ENCODE measurements at regions not wholly inside any gene's neighbourhood (a gene's known extent, or its start where the extent isn't known, plus 50 kb on each side); places are given as distances from the start of the nearest gene placed in this dataset.

DNA sequence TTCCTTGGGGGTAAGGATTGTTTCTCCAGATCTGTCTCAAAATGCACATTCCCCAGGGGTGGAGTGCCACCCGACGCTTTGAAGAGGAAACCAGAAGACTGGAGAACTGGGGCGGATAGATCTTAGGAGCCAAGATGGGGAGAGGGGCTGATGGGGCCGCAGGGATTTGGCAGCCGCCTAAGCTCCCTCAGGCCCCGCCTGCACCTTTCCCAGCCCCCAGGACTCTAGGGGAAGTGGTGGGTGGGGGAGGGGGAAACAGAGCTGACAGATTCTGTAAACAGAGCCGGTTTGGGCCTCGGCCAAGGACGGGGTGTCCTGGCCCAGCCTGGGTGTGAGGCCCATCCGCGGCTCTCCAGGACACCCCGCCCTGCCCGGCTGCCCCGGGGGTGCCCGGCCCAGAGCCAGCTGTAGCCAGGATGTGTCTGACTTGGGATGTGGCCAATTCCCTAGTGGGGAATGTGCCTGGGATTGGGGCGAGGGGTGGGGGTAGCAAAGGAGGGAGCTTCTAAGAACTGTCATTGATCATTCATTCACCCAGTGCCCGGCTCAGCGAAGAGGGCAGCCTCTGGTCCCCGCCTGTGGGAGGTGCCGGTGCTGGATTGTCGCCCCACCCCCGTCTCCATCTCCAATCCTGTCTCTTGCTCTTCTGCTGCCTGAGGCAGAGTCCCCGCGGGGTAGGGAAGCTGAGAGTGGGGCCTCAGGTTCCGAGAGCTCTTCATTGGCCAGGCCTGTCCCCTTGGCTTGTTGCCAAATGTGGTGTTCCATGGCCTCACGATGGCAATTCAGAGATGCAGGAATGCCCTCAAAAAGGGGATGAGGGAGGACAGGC lies 54.8 kb upstream of the CDKN2AIPNL start (continued):
- TF ChIP-seq, protein P1, sequence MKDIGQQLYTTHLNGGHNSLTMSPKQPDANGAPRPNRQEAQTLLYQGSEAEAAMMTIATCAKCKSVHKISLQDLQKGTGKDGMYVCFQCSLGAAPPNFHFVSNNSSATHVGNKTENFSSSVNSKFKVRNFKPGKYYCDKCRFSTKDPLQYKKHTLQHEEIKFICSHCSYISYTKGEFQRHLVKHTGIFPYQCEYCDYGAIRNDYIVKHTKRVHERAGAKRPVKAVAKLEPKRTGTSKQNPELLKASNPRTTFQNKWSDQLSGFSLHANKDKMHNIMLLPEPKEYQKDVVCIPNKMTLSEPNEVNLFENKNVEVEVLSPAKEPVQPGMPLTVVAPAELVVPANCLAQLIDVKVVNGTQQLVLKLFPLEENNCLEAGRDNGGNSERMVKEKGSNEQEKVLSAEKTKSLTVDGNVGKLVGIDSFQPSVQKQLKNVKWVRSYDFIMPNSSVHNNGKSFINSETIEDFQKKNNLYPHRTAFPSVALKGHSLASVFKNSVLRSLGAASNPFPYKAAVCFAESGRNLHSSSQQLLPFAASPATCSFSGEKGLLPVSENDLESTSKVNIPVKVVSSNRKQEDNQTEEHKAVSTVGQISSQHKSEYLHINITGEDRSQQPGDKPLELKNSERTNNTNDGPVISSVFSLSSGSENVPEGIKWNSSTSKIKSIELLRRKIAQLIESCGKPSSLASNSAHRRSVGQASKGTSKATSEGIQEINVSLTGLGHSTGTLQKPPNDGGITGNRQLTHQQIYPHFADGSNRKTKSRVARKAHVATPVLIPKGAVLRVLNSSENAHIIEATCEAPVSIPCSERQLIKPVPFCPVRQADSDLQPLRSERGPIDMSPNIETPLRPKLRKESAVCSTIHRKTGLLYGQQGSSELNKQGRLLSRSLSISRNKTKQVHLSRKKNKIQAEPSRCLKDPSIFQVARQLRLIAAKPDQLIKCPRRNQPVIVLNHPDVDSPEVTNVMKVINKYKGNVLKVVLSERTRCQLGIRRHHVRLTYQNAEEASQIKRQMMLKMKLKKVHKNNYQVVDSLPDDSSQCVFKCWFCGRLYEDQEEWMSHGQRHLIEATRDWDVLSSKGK (CRISPR knock-in tag; IDR thresholded peaks at IDR 0.05): no peak
- TF ChIP-seq ZBTB7A (IDR thresholded peaks at IDR 0.05; ENCODE audit: borderline replicate concordance, control insufficient read depth, low read depth, low read length): peak; percentile 71; the same call in 1 of the 2 replicates
- TF ChIP-seq U2AF2 (optimal IDR thresholded peaks at IDR 0.05; ENCODE audit: low read depth, low read length): no peak
- no peak for TF ChIP-seq MAFF (IDR thresholded peaks at IDR 0.05; ENCODE audit: low read length)
- 0 out of 4 replicates have a peak, but pooled peaks of 1 of the 2 experiments have one; percentile 29 for TF ChIP-seq KDM4B (IDR thresholded peaks at IDR 0.05; ENCODE audit: borderline replicate concordance in 2 of 2, low read depth in 1 of 2)
- peak; percentile 70 for TF ChIP-seq EP300 (IDR thresholded peaks at IDR 0.05; ENCODE audit: low read length)
- TF ChIP-seq MXI1 (IDR thresholded peaks at IDR 0.05; ENCODE audit: low read depth, low read length): no peak
- TF ChIP-seq CSDE1 (IDR thresholded peaks at IDR 0.05): no peak
- no peak for TF ChIP-seq RBM17 (IDR thresholded peaks at IDR 0.05; ENCODE audit: borderline replicate concordance, low read depth, low read length)
- no peak for TF ChIP-seq CHCHD3 (CRISPR knock-in tag; IDR thresholded peaks at IDR 0.05)
- no peak for TF ChIP-seq CBX8 (IDR thresholded peaks at IDR 0.05; ENCODE audit: borderline replicate concordance, extremely low read depth, low read depth, low read length, poor library complexity, severe bottlenecking)
- TF ChIP-seq RBM39 (optimal IDR thresholded peaks at IDR 0.05; ENCODE audit: low read depth, low read length): no peak
- TF ChIP-seq, protein P2, sequence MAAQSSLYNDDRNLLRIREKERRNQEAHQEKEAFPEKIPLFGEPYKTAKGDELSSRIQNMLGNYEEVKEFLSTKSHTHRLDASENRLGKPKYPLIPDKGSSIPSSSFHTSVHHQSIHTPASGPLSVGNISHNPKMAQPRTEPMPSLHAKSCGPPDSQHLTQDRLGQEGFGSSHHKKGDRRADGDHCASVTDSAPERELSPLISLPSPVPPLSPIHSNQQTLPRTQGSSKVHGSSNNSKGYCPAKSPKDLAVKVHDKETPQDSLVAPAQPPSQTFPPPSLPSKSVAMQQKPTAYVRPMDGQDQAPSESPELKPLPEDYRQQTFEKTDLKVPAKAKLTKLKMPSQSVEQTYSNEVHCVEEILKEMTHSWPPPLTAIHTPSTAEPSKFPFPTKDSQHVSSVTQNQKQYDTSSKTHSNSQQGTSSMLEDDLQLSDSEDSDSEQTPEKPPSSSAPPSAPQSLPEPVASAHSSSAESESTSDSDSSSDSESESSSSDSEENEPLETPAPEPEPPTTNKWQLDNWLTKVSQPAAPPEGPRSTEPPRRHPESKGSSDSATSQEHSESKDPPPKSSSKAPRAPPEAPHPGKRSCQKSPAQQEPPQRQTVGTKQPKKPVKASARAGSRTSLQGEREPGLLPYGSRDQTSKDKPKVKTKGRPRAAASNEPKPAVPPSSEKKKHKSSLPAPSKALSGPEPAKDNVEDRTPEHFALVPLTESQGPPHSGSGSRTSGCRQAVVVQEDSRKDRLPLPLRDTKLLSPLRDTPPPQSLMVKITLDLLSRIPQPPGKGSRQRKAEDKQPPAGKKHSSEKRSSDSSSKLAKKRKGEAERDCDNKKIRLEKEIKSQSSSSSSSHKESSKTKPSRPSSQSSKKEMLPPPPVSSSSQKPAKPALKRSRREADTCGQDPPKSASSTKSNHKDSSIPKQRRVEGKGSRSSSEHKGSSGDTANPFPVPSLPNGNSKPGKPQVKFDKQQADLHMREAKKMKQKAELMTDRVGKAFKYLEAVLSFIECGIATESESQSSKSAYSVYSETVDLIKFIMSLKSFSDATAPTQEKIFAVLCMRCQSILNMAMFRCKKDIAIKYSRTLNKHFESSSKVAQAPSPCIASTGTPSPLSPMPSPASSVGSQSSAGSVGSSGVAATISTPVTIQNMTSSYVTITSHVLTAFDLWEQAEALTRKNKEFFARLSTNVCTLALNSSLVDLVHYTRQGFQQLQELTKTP (IDR thresholded peaks at IDR 0.05; ENCODE audit: low read depth in 1 of 2, partially characterized antibody in 2 of 2): no peak
- no peak for TF ChIP-seq TAF9B (IDR thresholded peaks at IDR 0.05; ENCODE audit: partially characterized antibody)

Data from K562 (cell line).